ENCODE measurements at regions not wholly inside any gene's neighbourhood (a gene's known extent, or its start where the extent isn't known, plus 50 kb on each side); places are given as distances from the start of the nearest gene placed in this dataset.

DNA sequence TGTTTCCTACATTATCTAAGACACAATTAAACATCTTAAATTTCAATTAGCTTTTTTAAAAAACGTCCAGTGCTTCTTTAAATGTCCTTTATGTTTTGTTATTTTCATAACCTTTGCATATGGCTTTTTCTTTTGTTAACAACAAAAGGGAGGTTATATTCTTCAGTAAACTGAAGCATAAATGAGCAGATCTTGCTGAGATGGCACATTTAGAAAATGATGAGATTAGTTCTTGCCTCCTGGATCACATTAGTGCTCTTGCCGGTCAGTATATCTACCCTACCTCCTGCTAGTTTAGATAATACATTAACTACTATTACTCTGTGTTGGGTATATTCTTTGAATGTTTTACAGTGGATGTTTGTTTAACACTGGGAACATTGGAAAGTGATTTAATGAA, 126.1 kb downstream of the DISP1 start:
- TF ChIP-seq YY1 (IDR thresholded peaks at IDR 0.05; ENCODE audit: insufficient read depth, insufficient read length) (no peak), ZNF274 (IDR thresholded peaks at IDR 0.05; ENCODE audit: low read depth, low read length) (no peak), SUZ12 (IDR thresholded peaks at IDR 0.05; ENCODE audit: extremely low read depth, insufficient read depth, insufficient read length) (no peak)
- Histone ChIP-seq H3K27me3 (ENCODE audit: insufficient read depth, insufficient read length) (no peaks in the 10 kb centered on the region), H3K36me3 (ENCODE audit: insufficient read depth, insufficient read length, low read length) (no peaks in the 10 kb centered on the region), H3K9me3 (ENCODE audit: insufficient read depth, low read length) (no peaks in the 10 kb centered on the region), H3K9ac (ENCODE audit: insufficient read length, low read depth) (no peak overlapping the region), H3K4me3 (ENCODE audit: insufficient read length, low read depth) (no peak overlapping the region), H3K4me1 (ENCODE audit: insufficient read depth, insufficient read length) (no peaks in the 10 kb centered on the region)
- no peak for DNase-seq (ENCODE audit: low read depth, low spot score)

DNA sequence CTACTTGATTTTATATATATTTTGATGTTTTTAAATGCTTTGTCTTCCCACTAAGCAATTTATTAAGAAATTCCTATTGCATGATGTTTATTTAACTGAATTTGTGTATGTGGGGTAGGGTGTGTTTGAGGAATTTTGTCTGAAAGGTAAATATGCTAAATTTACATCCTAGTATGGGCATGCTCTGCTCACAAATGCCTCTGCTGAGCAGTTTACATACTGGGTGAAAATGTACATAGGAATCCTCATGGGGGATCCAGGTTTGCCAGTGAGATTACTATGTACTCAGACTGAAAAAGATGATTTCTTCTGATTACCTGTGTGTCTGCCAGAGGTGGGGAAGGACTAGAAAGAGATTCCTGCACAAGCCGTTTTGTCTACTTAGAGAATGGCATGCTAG, 126.6 kb downstream of the DISP1 start:
- TF ChIP-seq YY1 (IDR thresholded peaks at IDR 0.05; ENCODE audit: insufficient read depth, insufficient read length) (no peak), ZNF274 (IDR thresholded peaks at IDR 0.05; ENCODE audit: low read depth, low read length) (no peak), SUZ12 (IDR thresholded peaks at IDR 0.05; ENCODE audit: extremely low read depth, insufficient read depth, insufficient read length) (no peak)
- DNase-seq (ENCODE audit: low read depth, low spot score), result no peak
- Histone ChIP-seq H3K4me3 (ENCODE audit: insufficient read length, low read depth) (no peak overlapping the region), H3K9ac (ENCODE audit: insufficient read length, low read depth) (no peak overlapping the region), H3K36me3 (ENCODE audit: insufficient read depth, insufficient read length, low read length) (no peaks in the 10 kb centered on the region), H3K9me3 (ENCODE audit: insufficient read depth, low read length) (no peaks in the 10 kb centered on the region), H3K27me3 (ENCODE audit: insufficient read depth, insufficient read length) (no peaks in the 10 kb centered on the region), H3K4me1 (ENCODE audit: insufficient read depth, insufficient read length) (no peaks in the 10 kb centered on the region)

DNA sequence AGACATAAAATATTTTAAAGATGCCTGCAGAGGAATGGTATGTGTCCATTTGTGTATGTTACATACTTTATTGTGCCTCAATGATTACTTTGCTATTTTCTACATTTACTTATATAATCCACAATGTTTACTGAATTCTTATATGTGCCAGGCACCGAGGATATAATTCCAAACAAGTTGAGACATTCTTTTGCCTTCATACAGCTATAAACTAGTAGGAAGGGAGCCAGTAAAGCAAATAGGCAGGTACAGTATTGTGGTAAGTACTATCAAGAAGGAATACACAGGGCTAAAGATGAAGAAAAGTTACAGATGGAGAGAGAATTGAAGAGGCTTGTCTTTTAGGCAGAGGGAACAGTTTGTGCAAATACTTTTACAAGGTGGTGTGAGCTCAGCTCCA, 131.6 kb downstream of the DISP1 start:
- TF ChIP-seq ZNF274 (IDR thresholded peaks at IDR 0.05; ENCODE audit: low read depth, low read length) (no peak), YY1 (IDR thresholded peaks at IDR 0.05; ENCODE audit: insufficient read depth, insufficient read length) (no peak), SUZ12 (IDR thresholded peaks at IDR 0.05; ENCODE audit: extremely low read depth, insufficient read depth, insufficient read length) (no peak)
- Histone ChIP-seq H3K4me1 (ENCODE audit: insufficient read depth, insufficient read length) (no peaks in the 10 kb centered on the region), H3K27me3 (ENCODE audit: insufficient read depth, insufficient read length) (no peaks in the 10 kb centered on the region)

DNA sequence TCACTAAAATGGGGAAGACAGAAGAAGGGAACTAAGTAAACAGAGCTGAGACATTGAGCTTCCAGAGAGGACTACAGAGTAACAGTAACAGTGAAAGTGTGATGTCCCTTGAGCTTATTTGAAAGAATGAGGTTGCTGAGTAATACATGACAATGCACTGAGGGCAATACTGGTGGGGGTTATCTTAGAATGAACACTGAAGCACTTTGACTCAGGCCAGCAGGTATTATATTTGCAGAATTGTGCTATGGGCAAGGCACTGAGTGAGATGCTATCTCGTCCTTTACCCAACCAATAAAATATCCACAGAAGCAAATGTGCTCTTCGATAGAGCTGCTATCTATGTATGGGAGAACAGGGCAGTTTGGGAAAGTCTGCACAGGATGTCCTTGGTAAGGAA, 133.2 kb downstream of the DISP1 start:
- H3K9me3 ChIP-seq (ENCODE audit: insufficient read depth, low read length), result no peaks in the 10 kb centered on the region
- H3K4me1 ChIP-seq (ENCODE audit: insufficient read depth, insufficient read length), result no peaks in the 10 kb centered on the region
- DNase-seq (ENCODE audit: low read depth, low spot score), result no peak
- TF ChIP-seq SUZ12 (IDR thresholded peaks at IDR 0.05; ENCODE audit: extremely low read depth, insufficient read depth, insufficient read length), result no peak
- TF ChIP-seq ZNF274 (IDR thresholded peaks at IDR 0.05; ENCODE audit: low read depth, low read length), result no peak
- no peak for TF ChIP-seq YY1 (IDR thresholded peaks at IDR 0.05; ENCODE audit: insufficient read depth, insufficient read length)
- no peak overlapping the region for H3K9ac ChIP-seq (ENCODE audit: insufficient read length, low read depth)
- H3K27me3 ChIP-seq (ENCODE audit: insufficient read depth, insufficient read length), result no peaks in the 10 kb centered on the region
- no peak overlapping the region for H3K4me3 ChIP-seq (ENCODE audit: insufficient read length, low read depth)
- H3K36me3 ChIP-seq (ENCODE audit: insufficient read depth, insufficient read length, low read length), result no peaks in the 10 kb centered on the region

More for the DNA sequence above, 131.6 kb downstream of the DISP1 start:
- Histone ChIP-seq H3K9me3 (ENCODE audit: insufficient read depth, low read length) (no peaks in the 10 kb centered on the region), H3K9ac (ENCODE audit: insufficient read length, low read depth) (no peak overlapping the region), H3K36me3 (ENCODE audit: insufficient read depth, insufficient read length, low read length) (no peaks in the 10 kb centered on the region), H3K4me3 (ENCODE audit: insufficient read length, low read depth) (no peak overlapping the region)
- no peak for DNase-seq (ENCODE audit: low read depth, low spot score)

DNA sequence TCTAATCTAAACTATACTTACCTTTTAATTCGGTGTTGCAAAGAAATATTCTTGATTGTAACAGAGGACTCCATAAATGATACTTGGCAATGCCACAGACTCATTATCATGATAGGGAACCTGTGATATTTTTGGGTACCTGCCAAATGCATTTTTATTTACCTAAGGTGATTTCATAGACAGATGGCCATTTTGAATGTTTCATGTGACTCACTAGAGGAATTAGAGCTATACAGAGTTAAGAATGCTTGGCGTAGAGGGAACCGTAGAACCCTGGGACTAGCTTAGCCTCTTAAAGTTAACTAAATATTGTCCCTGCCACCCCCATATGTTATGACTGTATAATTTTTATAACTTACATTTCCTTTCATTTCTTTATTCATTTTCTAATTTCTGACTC, 136.1 kb downstream of the DISP1 start:
- H3K36me3 ChIP-seq (ENCODE audit: insufficient read depth, insufficient read length, low read length), result no peaks in the 10 kb centered on the region
- no peak overlapping the region for H3K9ac ChIP-seq (ENCODE audit: insufficient read length, low read depth)
- no peak for DNase-seq (ENCODE audit: low read depth, low spot score)
- no peak for TF ChIP-seq YY1 (IDR thresholded peaks at IDR 0.05; ENCODE audit: insufficient read depth, insufficient read length)
- no peak for TF ChIP-seq SUZ12 (IDR thresholded peaks at IDR 0.05; ENCODE audit: extremely low read depth, insufficient read depth, insufficient read length)
- TF ChIP-seq ZNF274 (IDR thresholded peaks at IDR 0.05; ENCODE audit: low read depth, low read length), result no peak
- H3K4me3 ChIP-seq (ENCODE audit: insufficient read length, low read depth), result no peak overlapping the region
- H3K27me3 ChIP-seq (ENCODE audit: insufficient read depth, insufficient read length), result no peaks in the 10 kb centered on the region
- no peaks in the 10 kb centered on the region for H3K9me3 ChIP-seq (ENCODE audit: insufficient read depth, low read length)
- no peaks in the 10 kb centered on the region for H3K4me1 ChIP-seq (ENCODE audit: insufficient read depth, insufficient read length)

DNA sequence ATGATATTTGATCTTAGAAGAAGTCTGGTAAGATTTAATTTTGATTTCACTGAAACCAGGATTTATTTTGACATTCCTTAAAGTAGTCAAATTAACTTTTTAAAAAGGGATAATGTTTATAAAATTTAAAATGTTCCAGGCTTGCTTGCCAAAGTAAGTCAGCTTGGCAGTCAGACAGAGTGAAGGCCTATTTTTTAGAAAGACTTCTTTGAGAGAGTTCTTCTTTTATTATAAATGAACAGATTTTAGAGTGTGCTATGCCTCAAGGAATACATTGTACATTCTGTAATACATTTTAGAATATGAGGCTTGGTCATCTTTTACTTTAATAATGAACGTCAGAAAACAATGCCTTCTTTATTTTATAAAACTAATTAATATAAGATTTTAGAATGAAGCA, 138.7 kb downstream of the DISP1 start:
- no peaks in the 10 kb centered on the region for H3K27me3 ChIP-seq (ENCODE audit: insufficient read depth, insufficient read length)
- H3K4me1 ChIP-seq (ENCODE audit: insufficient read depth, insufficient read length), result no peaks in the 10 kb centered on the region
- no peak overlapping the region for H3K4me3 ChIP-seq (ENCODE audit: insufficient read length, low read depth)
- DNase-seq (ENCODE audit: low read depth, low spot score), result no peak
- H3K36me3 ChIP-seq (ENCODE audit: insufficient read depth, insufficient read length, low read length), result no peaks in the 10 kb centered on the region
- no peak overlapping the region for H3K9ac ChIP-seq (ENCODE audit: insufficient read length, low read depth)
- TF ChIP-seq ZNF274 (IDR thresholded peaks at IDR 0.05; ENCODE audit: low read depth, low read length) (no peak), YY1 (IDR thresholded peaks at IDR 0.05; ENCODE audit: insufficient read depth, insufficient read length) (no peak), SUZ12 (IDR thresholded peaks at IDR 0.05; ENCODE audit: extremely low read depth, insufficient read depth, insufficient read length) (no peak)
- H3K9me3 ChIP-seq (ENCODE audit: insufficient read depth, low read length), result no peaks in the 10 kb centered on the region

DNA sequence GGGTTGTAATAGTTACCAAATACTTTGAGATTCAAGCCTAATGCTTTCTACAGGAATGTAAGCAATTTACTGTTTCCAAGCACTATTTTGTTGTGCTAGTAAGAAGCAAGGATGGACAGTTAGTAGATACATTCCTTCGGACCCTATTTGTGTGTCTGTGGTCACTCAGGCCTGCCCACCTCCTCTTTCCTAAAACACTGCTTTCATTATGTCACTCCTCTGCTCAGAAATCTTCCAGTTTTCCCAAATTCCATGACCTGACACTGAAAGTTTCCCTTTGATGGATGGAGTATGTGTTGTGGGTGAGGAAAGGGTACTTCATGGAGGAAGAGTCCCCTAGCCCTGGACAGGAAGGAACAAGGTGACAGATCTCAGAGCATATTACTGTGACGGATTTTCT, 141.1 kb downstream of the DISP1 start:
- no peak overlapping the region for H3K9ac ChIP-seq (ENCODE audit: insufficient read length, low read depth)
- TF ChIP-seq SUZ12 (IDR thresholded peaks at IDR 0.05; ENCODE audit: extremely low read depth, insufficient read depth, insufficient read length) (no peak), ZNF274 (IDR thresholded peaks at IDR 0.05; ENCODE audit: low read depth, low read length) (no peak), YY1 (IDR thresholded peaks at IDR 0.05; ENCODE audit: insufficient read depth, insufficient read length) (no peak)
- H3K4me1 ChIP-seq (ENCODE audit: insufficient read depth, insufficient read length), result no peaks in the 10 kb centered on the region
- no peaks in the 10 kb centered on the region for H3K27me3 ChIP-seq (ENCODE audit: insufficient read depth, insufficient read length)
- DNase-seq (ENCODE audit: low read depth, low spot score), result no peak
- no peaks in the 10 kb centered on the region for H3K9me3 ChIP-seq (ENCODE audit: insufficient read depth, low read length)
- no peak overlapping the region for H3K4me3 ChIP-seq (ENCODE audit: insufficient read length, low read depth)
- H3K36me3 ChIP-seq (ENCODE audit: insufficient read depth, insufficient read length, low read length), result no peaks in the 10 kb centered on the region

DNA sequence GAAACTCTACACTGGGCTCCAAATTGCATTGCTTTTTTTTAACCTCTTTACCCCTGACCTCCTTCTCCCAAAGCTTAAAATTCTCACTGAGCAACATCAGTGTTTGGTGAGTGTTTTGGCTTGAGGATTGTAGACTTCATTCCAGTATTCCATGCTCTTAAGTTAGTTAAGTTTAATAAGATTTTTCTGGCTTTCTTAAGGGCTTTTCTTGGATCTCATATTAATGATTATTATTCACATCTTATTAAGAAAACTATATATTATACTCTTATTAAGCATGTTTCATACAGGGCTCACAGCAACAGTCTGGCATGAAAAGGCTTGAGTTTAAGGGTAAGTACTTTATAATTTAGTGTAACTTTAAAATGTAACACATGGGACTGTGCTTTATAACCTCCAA, 141.8 kb downstream of the DISP1 start:
- no peak overlapping the region for H3K9ac ChIP-seq (ENCODE audit: insufficient read length, low read depth)
- no peak overlapping the region for H3K4me3 ChIP-seq (ENCODE audit: insufficient read length, low read depth)
- TF ChIP-seq YY1 (IDR thresholded peaks at IDR 0.05; ENCODE audit: insufficient read depth, insufficient read length) (no peak), SUZ12 (IDR thresholded peaks at IDR 0.05; ENCODE audit: extremely low read depth, insufficient read depth, insufficient read length) (no peak), ZNF274 (IDR thresholded peaks at IDR 0.05; ENCODE audit: low read depth, low read length) (no peak)
- H3K36me3 ChIP-seq (ENCODE audit: insufficient read depth, insufficient read length, low read length), result no peaks in the 10 kb centered on the region
- H3K4me1 ChIP-seq (ENCODE audit: insufficient read depth, insufficient read length), result no peaks in the 10 kb centered on the region
- H3K27me3 ChIP-seq (ENCODE audit: insufficient read depth, insufficient read length), result no peaks in the 10 kb centered on the region
- DNase-seq (ENCODE audit: low read depth, low spot score), result no peak
- H3K9me3 ChIP-seq (ENCODE audit: insufficient read depth, low read length), result no peaks in the 10 kb centered on the region
